IPS-18a (cell line): ENCODE measurements at regions not wholly inside any gene's neighbourhood (a gene's known extent, or its start where the extent isn't known, plus 50 kb on each side); places are given as distances from the start of the nearest gene placed in this dataset.
"Not testable (repeated sequence)": the region's sequence is repeated elsewhere in the genome, so short reads cannot be mapped to it uniquely, and the experiment has no call there.

Experiments used
- H3K27ac ChIP-seq: one replicate; pipeline ENCODE4 v1.5.1; 2013; ENCODE audit warnings: low read length
- H3K27me3 ChIP-seq: one replicate; pipeline ENCODE4 v1.6.1; 2013; ENCODE audit warnings: mild to moderate bottlenecking, low read length; ENCODE audit not compliant: control insufficient read depth, insufficient read depth
- H3K36me3 ChIP-seq: one replicate; pipeline ENCODE4 v1.6.1; 2013; ENCODE audit warnings: low read depth, low read length; ENCODE audit not compliant: control insufficient read depth
- H3K4me1 ChIP-seq: one replicate; pipeline ENCODE4 v1.6.1; 2013; ENCODE audit warnings: low read depth, low read length; ENCODE audit not compliant: control insufficient read depth
- H3K4me3 ChIP-seq: one replicate; pipeline ENCODE4 v1.5.1; 2013; ENCODE audit warnings: low read length
- H3K9ac ChIP-seq: one replicate; pipeline ENCODE4 v1.6.1; 2013; ENCODE audit warnings: mild to moderate bottlenecking, low read length, moderate library complexity
- H3K9me3 ChIP-seq: one replicate; pipeline ENCODE4 v1.6.1; 2013; ENCODE audit warnings: low read depth, low read length; ENCODE audit not compliant: control insufficient read depth

GRCh38 chr4:9547470-9547869 is 103.3 kb downstream of the DEFB131A start:
- H3K36me3 ChIP-seq, H3K4me1 ChIP-seq, H3K27me3 ChIP-seq, H3K9me3 ChIP-seq, H3K9ac ChIP-seq, H3K4me3 ChIP-seq, H3K27ac ChIP-seq: not testable (repeated sequence)

GRCh38 chr4:9556076-9556475 is 111.9 kb downstream of the DEFB131A start:
- H3K4me1 ChIP-seq, H3K27me3 ChIP-seq, H3K9ac ChIP-seq, H3K36me3 ChIP-seq, H3K9me3 ChIP-seq, H3K4me3 ChIP-seq, H3K27ac ChIP-seq: not testable (repeated sequence)

- not testable (repeated sequence) for H3K4me1 ChIP-seq, H3K27me3 ChIP-seq, H3K9me3 ChIP-seq, H3K27ac ChIP-seq, H3K36me3 ChIP-seq, H3K9ac ChIP-seq, H3K4me3 ChIP-seq
These were observed 133.7 kb downstream of the DEFB131A start for GRCh38 chr4:9577869-9578268.

GRCh38 chr4:9582880-9583279 is 138.7 kb downstream of the DEFB131A start:
- not testable (repeated sequence) for H3K9ac ChIP-seq, H3K27ac ChIP-seq, H3K36me3 ChIP-seq, H3K9me3 ChIP-seq, H3K27me3 ChIP-seq, H3K4me1 ChIP-seq, H3K4me3 ChIP-seq

GRCh38 chr4:9592010-9592409 is 147.8 kb downstream of the DEFB131A start:
- Histone ChIP-seq H3K27me3 (no peaks in the 10 kb centered on the region), H3K4me1 (no peaks in the 10 kb centered on the region), H3K4me3 (no peak overlapping the region), H3K9ac (no peak overlapping the region), H3K36me3 (no peaks in the 10 kb centered on the region), H3K9me3 (no peaks in the 10 kb centered on the region), H3K27ac (no peak overlapping the region)

- H3K27me3 ChIP-seq: no peaks in the 10 kb centered on the region
- H3K4me1 ChIP-seq: no peaks in the 10 kb centered on the region
- H3K27ac ChIP-seq: no peak overlapping the region
- H3K9ac ChIP-seq: no peak overlapping the region
- H3K4me3 ChIP-seq: no peak overlapping the region
- H3K36me3 ChIP-seq: no peaks in the 10 kb centered on the region
- no peaks in the 10 kb centered on the region for H3K9me3 ChIP-seq
These were observed 150.7 kb downstream of the DEFB131A start for GRCh38 chr4:9594948-9595347.

- not testable (repeated sequence) for H3K9ac ChIP-seq
These were observed 151.3 kb downstream of the DEFB131A start for GRCh38 chr4:9595531-9595930.

GRCh38 chr4:9599266-9599665 is 155.1 kb downstream of the DEFB131A start:
- Histone ChIP-seq H3K27me3 (no peaks in the 10 kb centered on the region), H3K36me3 (no peaks in the 10 kb centered on the region), H3K9ac (no peak overlapping the region), H3K9me3 (no peaks in the 10 kb centered on the region), H3K4me1 (peaks cover 28% of the 10 kb centered on the region), H3K27ac (no peak overlapping the region), H3K4me3 (no peak overlapping the region)

More at GRCh38 chr4:9595531-9595930, 151.3 kb downstream of the DEFB131A start:
- not testable (repeated sequence) for H3K27me3 ChIP-seq, H3K36me3 ChIP-seq, H3K9me3 ChIP-seq, H3K27ac ChIP-seq, H3K4me1 ChIP-seq, H3K4me3 ChIP-seq

GRCh38 chr4:9600246-9600645 is 156.0 kb downstream of the DEFB131A start:
- no peak overlapping the region for H3K4me3 ChIP-seq
- H3K9me3 ChIP-seq: no peaks in the 10 kb centered on the region
- H3K9ac ChIP-seq: no peak overlapping the region
- peaks cover 31% of the 10 kb centered on the region for H3K4me1 ChIP-seq
- H3K36me3 ChIP-seq: no peaks in the 10 kb centered on the region
- H3K27ac ChIP-seq: no peak overlapping the region
- H3K27me3 ChIP-seq: no peaks in the 10 kb centered on the region

- Histone ChIP-seq H3K9me3 (no peaks in the 10 kb centered on the region), H3K4me3 (no peak overlapping the region), H3K4me1 (peaks cover 35% of the 10 kb centered on the region), H3K27me3 (no peaks in the 10 kb centered on the region), H3K9ac (no peak overlapping the region), H3K36me3 (no peaks in the 10 kb centered on the region), H3K27ac (no peak overlapping the region)
These were observed 158.2 kb downstream of the DEFB131A start for GRCh38 chr4:9602389-9602914.

GRCh38 chr4:9604031-9604892 is 160.0 kb downstream of the DEFB131A start:
- Histone ChIP-seq H3K9ac (peak overlapping the region; percentile 39), H3K27ac (peak overlapping the region; percentile 62), H3K4me1 (peaks cover 35% of the 10 kb centered on the region)
- not testable (repeated sequence) for H3K9me3 ChIP-seq, H3K36me3 ChIP-seq, H3K4me3 ChIP-seq, H3K27me3 ChIP-seq

GRCh38 chr4:9604893-9605190 is 160.6 kb downstream of the DEFB131A start:
- not testable (repeated sequence) for H3K36me3 ChIP-seq, H3K27me3 ChIP-seq, H3K27ac ChIP-seq, H3K9me3 ChIP-seq, H3K4me3 ChIP-seq
- peak overlapping the region; percentile 28 for H3K9ac ChIP-seq
- peaks cover 35% of the 10 kb centered on the region for H3K4me1 ChIP-seq
